ENCODE measurements at regions not wholly inside any gene's neighbourhood (a gene's known extent, or its start where the extent isn't known, plus 50 kb on each side); places are given as distances from the start of the nearest gene placed in this dataset.

DNA sequence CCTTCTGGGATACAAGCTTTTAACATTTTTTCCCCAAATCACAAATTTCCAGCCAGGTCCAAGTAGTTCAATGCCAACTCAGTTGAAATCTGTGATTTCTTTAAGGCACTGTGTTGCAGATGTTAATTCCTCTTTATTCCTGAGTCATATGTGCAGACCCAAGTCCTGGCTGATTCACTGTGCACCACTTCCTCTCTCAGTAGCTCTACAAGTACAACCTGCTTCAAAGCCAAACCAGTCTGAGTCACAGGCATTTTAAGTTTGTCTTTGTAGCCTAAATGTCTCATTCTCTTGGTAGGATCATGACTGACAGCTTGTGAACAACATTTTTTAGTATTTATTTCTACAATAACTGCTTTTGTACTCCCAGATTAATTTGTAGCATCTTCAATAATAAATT is 165.6 kb upstream of the S100G start:
- TF ChIP-seq CTCF (IDR thresholded peaks at IDR 0.05) (no peak), POLR2A (IDR thresholded peaks at IDR 0.05) (no peak)

All from testis (tissue), 2 donors.